ENCODE measurements at regions not wholly inside any gene's neighbourhood (a gene's known extent, or its start where the extent isn't known, plus 50 kb on each side); places are given as distances from the start of the nearest gene placed in this dataset.

- DNase-seq: no peak
These were observed 261.0 kb upstream of the CCDC54 start for GRCh38 chr3:107116251-107116650.

GRCh38 chr3:107117156-107117555 lies 260.1 kb upstream of the CCDC54 start:
- DNase-seq: no peak

DNA sequence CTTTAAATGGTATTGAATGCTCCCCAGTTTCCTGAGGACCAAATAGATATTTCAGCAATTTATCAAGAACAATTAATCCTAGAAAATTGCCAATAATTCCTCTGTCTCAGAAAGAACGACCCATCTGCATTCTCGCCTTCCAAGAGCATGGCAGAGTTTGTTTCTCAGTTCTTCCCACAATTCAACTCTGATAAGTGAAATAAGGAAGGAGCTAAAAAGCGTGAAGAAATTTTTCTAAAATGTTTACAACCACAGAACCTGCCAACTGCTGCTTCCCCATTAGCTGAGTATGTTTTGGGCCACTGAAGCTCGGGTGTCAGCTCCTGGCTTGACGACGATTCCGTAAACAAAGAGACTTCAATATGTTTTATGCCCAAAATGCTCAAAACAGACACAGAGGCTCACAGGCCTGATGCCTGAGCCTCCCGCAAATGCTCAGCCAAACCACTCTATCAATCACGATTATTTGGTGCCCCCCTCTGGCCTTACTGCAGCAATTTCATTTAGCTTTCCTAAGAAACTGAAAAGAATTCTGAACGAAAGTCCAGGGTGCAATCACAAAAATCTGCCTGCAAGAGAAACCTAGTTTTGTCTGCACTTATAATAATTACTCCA lies 259.2 kb upstream of the CCDC54 start:
- DNase-seq: peak; percentile 6 to 23

DNA sequence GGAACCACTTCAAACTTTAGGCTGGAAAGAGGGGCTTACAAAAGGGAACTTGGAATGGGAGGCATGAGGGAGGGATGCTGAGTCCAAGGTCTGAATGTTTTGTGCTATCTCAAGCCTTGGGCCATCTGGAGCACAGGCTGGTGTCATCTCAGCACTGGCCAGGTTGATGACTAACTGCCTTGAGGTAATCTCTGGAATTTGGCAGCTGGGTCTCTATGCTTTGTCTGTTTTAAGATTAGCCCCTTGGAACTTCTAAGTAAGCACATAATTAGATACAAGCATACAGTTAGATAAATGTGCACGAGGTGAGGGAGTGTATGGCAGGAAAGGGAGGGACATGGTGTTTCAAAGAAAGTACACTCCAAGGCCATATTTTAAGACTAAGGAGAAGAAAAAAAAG lies 252.4 kb upstream of the CCDC54 start:
- no peak for DNase-seq

GRCh38 chr3:107128946-107129345 lies 248.3 kb upstream of the CCDC54 start:
- DNase-seq: no peak

GRCh38 chr3:107130089-107130700 lies 247.0 kb upstream of the CCDC54 start:
- no peak for DNase-seq

- no peak for DNase-seq
These were observed 244.6 kb upstream of the CCDC54 start for GRCh38 chr3:107132674-107133073.

- no peak for DNase-seq
These were observed 243.3 kb upstream of the CCDC54 start for GRCh38 chr3:107133891-107134290.

GRCh38 chr3:107142171-107142570 lies 235.1 kb upstream of the CCDC54 start:
- DNase-seq: no peak

DNA sequence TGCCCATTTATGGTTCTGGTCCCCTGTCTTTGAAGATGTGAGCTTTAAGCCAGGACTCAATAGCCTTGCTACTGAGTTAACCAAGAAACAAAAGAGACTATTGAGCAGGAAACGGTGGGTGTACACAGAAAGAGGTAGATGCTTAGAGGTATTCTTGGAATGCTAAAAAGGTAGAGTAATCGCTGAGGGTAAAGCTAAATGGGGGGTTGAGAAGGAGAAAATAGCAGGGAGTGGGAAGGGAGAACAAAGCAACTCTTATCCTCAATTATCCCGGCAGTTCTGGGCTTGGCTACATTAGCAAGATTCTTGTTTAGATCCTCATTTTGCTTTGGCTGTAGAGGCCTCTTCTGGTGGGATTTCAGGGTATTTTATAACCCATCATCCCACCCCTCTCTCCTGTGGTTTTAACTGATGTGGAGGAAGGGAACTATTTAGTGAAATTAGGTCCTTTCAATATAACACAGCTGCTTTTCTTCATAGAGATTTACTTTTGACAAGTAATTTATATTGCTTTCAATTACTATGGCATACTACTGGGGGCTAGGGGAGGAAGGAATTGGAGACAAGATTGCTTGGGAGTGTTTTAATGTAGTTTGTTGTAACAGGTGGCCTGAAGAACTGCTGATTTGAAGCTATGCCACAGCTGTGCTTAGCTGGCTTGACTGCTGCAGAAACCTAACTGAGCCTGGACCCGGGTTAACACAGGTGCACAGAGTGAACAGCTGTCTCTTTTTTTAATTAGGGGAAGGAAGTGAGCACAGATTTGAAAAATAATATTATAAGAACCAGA lies 234.3 kb upstream of the CCDC54 start:
- DNase-seq: no peak

DNA sequence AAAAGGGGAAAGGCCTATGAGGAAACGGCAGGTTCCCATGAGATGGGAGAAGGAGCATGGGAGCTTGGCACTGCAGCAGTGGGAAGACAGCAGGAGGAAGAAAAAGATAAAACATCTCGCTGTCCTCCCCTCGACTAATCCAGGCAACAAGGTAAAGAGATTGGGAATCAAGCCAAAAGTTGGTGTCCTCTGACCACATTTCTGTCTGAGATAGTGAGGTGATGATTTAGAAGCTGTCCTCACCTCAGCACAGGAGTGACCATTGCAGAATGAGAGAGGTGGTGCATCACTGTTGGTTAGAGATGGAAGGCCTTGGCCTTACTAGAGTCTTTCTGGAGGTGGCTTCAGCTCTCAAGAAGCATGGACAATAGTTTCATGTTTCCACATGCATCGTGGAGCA lies 226.6 kb upstream of the CCDC54 start:
- no peak for DNase-seq

DNA sequence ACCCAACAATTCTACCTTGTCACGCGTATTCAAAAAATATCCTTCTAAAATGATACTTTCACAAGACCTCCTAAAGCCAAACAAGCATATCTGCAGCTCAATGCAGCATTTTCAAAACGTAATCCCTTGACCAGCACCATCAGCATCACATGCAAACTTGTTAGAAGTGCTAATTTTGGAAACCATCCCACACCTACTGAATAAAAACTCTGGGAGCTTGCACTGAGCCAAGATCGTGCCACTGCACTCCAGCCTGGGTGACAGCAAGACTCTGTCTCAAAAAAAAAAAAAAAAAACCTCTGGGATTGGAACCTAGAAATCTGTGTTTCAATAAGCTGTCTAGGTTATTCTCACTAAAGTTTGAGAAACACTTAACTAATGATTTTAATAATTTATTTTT lies 223.3 kb upstream of the CCDC54 start:
- DNase-seq: no peak

DNA sequence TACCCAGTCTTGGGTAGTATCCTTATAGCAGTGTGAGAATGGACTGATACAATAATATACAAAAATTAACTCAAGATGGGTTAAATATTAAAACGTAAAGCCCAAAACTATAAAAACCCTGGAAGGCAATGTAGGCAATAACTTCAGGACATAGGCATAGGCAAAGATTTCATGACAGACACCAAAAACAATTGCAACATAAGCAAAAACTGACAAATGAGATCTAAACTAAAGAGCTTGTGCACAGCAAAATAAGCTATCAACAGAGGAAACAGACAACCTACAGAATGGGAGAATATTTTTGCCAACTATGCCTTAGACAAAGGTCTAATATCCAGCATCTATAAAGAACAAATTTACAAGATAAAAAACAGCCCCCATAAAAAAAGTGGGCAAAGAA lies 204.8 kb upstream of the CCDC54 start:
- DNase-seq: no peak

DNA sequence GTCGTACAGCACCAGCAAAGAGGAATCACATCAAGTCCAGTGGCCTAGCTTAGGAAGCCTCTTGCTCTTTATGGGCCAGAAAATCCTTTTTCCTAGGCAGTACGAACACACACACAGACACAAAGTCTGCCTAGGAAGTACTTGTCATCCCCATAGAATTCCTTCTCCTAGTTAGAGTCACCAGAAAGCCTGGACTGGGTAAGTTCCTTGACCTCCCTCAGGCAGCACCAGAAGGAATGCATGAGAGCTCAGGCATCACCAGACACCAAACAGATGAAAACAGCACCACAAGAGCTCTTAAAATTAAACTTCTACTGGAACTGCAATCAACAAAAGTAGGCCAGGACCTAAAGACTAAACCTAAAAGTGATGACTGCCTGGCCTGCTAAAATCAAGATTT lies 192.9 kb upstream of the CCDC54 start:
- DNase-seq: no peak

DNA sequence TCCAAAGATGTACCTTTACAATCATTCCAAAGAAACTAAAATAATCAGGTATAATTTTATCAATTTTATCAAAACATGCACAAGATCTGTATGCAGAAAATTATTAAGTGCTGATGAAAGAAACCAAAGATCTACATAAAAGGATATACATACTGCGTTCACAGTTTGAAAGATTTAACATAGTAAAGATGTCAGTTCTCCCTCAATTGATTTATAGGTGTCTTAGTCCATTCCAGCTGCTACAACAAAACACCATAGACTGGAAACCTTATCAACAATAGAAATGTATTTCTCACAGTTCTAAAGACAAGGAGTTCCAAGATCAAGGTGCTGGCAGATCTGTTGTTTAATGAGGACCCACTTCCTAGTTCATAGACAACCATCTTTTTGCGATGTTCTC lies 189.0 kb upstream of the CCDC54 start:
- DNase-seq: no peak

GRCh38 chr3:107189158-107189791 lies 188.0 kb upstream of the CCDC54 start:
- no peak for DNase-seq

GRCh38 chr3:107193116-107193515 lies 184.1 kb upstream of the CCDC54 start:
- DNase-seq: no peak

DNA sequence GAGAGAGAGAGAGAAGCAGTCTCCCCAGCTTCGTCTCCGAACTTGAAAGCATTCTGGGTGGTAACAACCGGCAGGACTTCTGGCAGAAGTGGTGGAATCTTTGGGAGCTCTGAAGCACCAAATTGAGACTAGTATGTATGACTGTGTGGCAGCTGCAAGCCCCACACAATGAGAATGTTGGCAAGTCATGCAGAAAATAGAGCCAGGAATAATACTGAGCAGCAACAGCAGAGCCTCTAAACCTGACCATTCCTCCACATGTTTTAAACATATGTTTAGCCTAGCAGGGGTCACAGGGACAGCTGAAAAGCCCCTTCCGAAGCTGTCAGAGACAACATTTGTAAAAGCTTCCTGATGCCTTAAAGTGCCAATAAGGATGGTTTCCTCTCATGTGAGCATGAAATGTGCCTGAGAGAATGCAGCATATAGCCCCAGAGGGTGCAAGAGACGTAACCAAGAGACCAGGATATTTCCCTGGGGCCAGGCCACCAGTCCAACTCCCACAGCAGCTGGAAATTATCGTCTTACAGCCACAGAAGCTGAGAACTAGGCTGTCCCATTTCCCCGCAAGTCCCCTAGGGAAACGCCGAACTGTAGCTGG lies 178.6 kb upstream of the CCDC54 start:
- DNase-seq: no peak

- DNase-seq: no peak
These were observed 176.1 kb upstream of the CCDC54 start for GRCh38 chr3:107201146-107201545.

DNA sequence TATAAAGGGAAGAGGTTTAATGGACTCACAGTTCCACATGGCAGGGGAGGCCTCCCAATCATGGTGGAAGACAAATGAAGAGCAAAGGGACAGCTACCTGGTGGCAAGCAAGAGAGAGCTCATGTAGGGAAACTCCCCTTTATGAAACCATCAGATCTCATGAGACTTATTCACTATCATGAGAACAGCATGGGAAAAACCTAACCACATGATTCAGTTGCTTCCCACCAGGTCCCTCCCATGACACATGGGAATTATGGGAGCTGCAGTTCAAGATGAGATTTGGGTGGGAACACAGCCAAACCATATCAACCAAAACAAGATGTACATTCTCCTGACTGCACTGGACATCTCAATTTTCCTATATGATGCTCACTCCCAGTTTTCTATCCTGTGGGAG lies 174.4 kb upstream of the CCDC54 start:
- DNase-seq: peak in 1 of 2 donors; percentile 1

DNA sequence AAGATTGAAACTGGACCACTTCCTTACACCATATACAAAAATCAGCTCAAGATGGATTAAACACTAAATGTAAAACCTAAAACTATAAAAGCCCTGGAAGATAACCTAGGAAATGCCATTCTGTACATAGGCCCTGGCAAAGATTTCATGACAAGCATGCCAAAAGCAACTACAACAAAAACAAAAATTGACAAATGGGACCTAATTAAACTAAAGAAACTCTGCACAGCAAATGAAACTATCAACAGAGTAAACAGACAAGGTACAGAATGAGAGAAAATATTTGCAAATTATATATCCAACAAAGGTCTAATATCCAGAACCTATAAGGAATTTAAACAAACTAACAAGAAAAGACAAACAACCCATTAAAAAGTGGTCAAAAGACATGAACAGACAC lies 173.1 kb upstream of the CCDC54 start:
- no peak for DNase-seq

GRCh38 chr3:107205358-107205757 lies 171.9 kb upstream of the CCDC54 start:
- no peak for DNase-seq

DNA sequence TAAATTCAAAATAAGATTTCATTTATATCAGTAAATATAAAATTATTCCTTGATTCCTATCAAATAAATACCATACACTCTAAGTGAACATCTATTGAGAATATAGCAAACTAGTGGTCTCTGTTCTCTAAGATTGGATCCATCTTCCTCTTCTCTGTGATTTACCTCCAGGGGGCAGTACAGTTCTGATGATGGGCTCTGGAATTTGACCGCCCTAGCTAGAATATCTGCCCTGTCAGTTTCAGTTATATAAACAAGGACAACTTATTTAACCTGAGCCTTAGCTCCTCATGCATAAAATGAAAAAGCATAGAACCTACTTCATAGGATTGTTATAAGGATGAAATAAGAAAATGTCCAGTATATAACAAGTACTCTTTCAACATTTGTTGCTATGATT lies 171.1 kb upstream of the CCDC54 start:
- peak; percentile 5 to 15 for DNase-seq
